GM19324 (cell line): ENCODE measurements at regions not wholly inside any gene's neighbourhood (a gene's known extent, or its start where the extent isn't known, plus 50 kb on each side); places are given as distances from the start of the nearest gene placed in this dataset.
"Not testable (repeated sequence)": the region's sequence is repeated elsewhere in the genome, so short reads cannot be mapped to it uniquely, and the experiment has no call there.

Experiments used
- ATAC-seq: cut with Tn5 transposase; IDR thresholded peaks from one replicate; pipeline ENCODE4 v1.9.1; 2021; ENCODE audit warnings: mild to moderate bottlenecking, moderate library complexity; ENCODE audit not compliant: unreplicated experiment, low FRiP score

- no peak for ATAC-seq
These were observed 353.2 kb upstream of the SOX2 start for GRCh38 chr3:181358562-181358961.

- ATAC-seq, result no peak
These were observed 353.7 kb upstream of the SOX2 start for GRCh38 chr3:181358060-181358459.

- ATAC-seq, result no peak
These were observed 357.6 kb upstream of the SOX2 start for GRCh38 chr3:181354140-181354539.

GRCh38 chr3:181344331-181344730 lies 354.8 kb upstream of the DNAJC19 start:
- ATAC-seq, result no peak

GRCh38 chr3:181336597-181336996 lies 347.1 kb upstream of the DNAJC19 start:
- no peak for ATAC-seq

- ATAC-seq, result no peak
These were observed 343.9 kb upstream of the DNAJC19 start for GRCh38 chr3:181333394-181333793.

GRCh38 chr3:181330821-181331563 lies 341.5 kb upstream of the DNAJC19 start:
- ATAC-seq, result no peak

- no peak for ATAC-seq
These were observed 340.7 kb upstream of the DNAJC19 start for GRCh38 chr3:181330257-181330656.

- no peak for ATAC-seq
These were observed 339.5 kb upstream of the DNAJC19 start for GRCh38 chr3:181329024-181329423.

GRCh38 chr3:181328346-181328745 lies 338.8 kb upstream of the DNAJC19 start:
- no peak for ATAC-seq

GRCh38 chr3:181327349-181327748 lies 337.8 kb upstream of the DNAJC19 start:
- no peak for ATAC-seq

- ATAC-seq, result peak; percentile 51
These were observed 337.2 kb upstream of the DNAJC19 start for GRCh38 chr3:181326637-181327223.

- not testable (repeated sequence) for ATAC-seq
These were observed 335.0 kb upstream of the DNAJC19 start for GRCh38 chr3:181324516-181324915.

- ATAC-seq, result no peak
These were observed 328.8 kb upstream of the DNAJC19 start for GRCh38 chr3:181318321-181318720.

GRCh38 chr3:181317508-181317907 lies 328.0 kb upstream of the DNAJC19 start:
- no peak for ATAC-seq

- no peak for ATAC-seq
These were observed 326.9 kb upstream of the DNAJC19 start for GRCh38 chr3:181316482-181316881.

- no peak for ATAC-seq
These were observed 323.8 kb upstream of the DNAJC19 start for GRCh38 chr3:181313335-181313734.

GRCh38 chr3:181311186-181311585 lies 321.6 kb upstream of the DNAJC19 start:
- no peak for ATAC-seq

- no peak for ATAC-seq
These were observed 313.4 kb upstream of the DNAJC19 start for GRCh38 chr3:181302960-181303359.

GRCh38 chr3:181300033-181300432 lies 310.5 kb upstream of the DNAJC19 start:
- no peak for ATAC-seq

GRCh38 chr3:181298421-181298820 lies 308.9 kb upstream of the DNAJC19 start:
- ATAC-seq, result no peak

GRCh38 chr3:181292984-181293383 lies 303.4 kb upstream of the DNAJC19 start:
- no peak for ATAC-seq
